PC-9 (cell line): ENCODE measurements at regions not wholly inside any gene's neighbourhood (a gene's known extent, or its start where the extent isn't known, plus 50 kb on each side); places are given as distances from the start of the nearest gene placed in this dataset.

Experiments
- EZH2 ChIP-seq: fragments of 200-600 bp; sonication (generic); IDR thresholded peaks from 2 replicates; pipeline ENCODE4 v1.8.0; 2017; ENCODE audit warnings: antibody characterized with exemption, low read depth
- TF ChIP-seq, protein P1 (sequence below): fragments of 200-600 bp; sonication (generic); conservative IDR thresholded peaks from 2 replicates; pipeline ENCODE4 v1.6.1; 2017; ENCODE audit warnings: mixed run types, antibody characterized with exemption, mild to moderate bottlenecking, moderate library complexity

DNA sequence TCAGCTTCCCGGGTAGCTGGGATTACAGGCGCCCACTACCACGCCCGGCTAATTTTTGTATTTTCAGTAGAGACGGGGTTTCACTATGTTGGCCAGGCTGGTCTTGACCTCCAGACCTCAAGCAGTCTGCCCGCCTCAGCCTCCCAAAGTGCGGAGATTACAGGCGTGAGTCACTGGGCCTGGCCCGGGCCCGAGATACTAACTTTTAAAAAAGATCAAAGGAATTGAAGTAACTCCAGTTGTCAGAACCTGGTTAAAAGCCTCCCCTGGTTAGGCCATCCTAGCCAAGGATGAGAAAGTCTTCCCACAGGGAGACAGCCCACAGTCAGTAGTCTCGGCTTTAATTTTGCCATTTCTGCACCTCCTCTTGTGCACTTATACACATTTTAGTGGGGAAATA lies 212.3 kb upstream of the MCTP2 start:
- TF ChIP-seq, protein P1, sequence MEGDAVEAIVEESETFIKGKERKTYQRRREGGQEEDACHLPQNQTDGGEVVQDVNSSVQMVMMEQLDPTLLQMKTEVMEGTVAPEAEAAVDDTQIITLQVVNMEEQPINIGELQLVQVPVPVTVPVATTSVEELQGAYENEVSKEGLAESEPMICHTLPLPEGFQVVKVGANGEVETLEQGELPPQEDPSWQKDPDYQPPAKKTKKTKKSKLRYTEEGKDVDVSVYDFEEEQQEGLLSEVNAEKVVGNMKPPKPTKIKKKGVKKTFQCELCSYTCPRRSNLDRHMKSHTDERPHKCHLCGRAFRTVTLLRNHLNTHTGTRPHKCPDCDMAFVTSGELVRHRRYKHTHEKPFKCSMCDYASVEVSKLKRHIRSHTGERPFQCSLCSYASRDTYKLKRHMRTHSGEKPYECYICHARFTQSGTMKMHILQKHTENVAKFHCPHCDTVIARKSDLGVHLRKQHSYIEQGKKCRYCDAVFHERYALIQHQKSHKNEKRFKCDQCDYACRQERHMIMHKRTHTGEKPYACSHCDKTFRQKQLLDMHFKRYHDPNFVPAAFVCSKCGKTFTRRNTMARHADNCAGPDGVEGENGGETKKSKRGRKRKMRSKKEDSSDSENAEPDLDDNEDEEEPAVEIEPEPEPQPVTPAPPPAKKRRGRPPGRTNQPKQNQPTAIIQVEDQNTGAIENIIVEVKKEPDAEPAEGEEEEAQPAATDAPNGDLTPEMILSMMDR, result no peak
- TF ChIP-seq EZH2, result no peak
